ENCODE measurements at regions not wholly inside any gene's neighbourhood (a gene's known extent, or its start where the extent isn't known, plus 50 kb on each side); places are given as distances from the start of the nearest gene placed in this dataset.

- H3K9me3 ChIP-seq, result no peaks in the 10 kb centered on the region
- H3K27me3 ChIP-seq (replicated peaks in 1 of 2; ENCODE audit: control insufficient read depth in 2 of 2, extremely low read depth in 1 of 2, insufficient read depth in 2 of 2, low read length in 1 of 2), result no peaks in the 10 kb centered on the region
- DNase-seq (no peak), ATAC-seq (replicated peaks in 1 of 4) (no peak)
- peaks cover 91 to 98% (median 95%) of the 10 kb centered on the region in 3 donors for H3K4me1 Mint-ChIP-seq
- H3K9me3 Mint-ChIP-seq, result no peaks in the 10 kb centered on the region
- peak overlapping the region; percentile 82 for H3K27ac ChIP-seq (ENCODE audit: low read length)
- H3K36me3 ChIP-seq (ENCODE audit: control insufficient read depth in 2 of 2, extremely low read depth in 1 of 2, insufficient read depth in 1 of 2, low read length in 1 of 2), result peaks cover 0 to 3% of the 10 kb centered on the region in 2 donors
- H3K4me1 ChIP-seq (ENCODE audit: control insufficient read depth in 1 of 2, extremely low read depth in 1 of 2, insufficient read depth in 2 of 2, low read length in 2 of 2), result peaks cover 78 to 91% of the 10 kb centered on the region in 2 experiments
- POLR2A ChIA-PET, result no interaction called here
- H3K4me3 Mint-ChIP-seq, result peak overlapping the region in 1 of 3 donors; percentile 73
- CTCF ChIA-PET, result interaction anchor here (0.7 to 1.3 kb wide), 3 partner anchors 10 to 432 kb away, joined by 3 to 5 read pairs (median 3); no protein-coding TSS in a partner anchor
- H3K27me3 Mint-ChIP-seq, result no peaks in the 10 kb centered on the region
- WGBS (ENCODE audit: insufficient coverage), result 89% methylated on average over 3 of the region's 4 CpGs
- H3K27ac Mint-ChIP-seq, result peak overlapping the region; percentile 98 to 99
- H3K36me3 Mint-ChIP-seq, result peaks cover 4% of the 10 kb centered on the region
- no peak overlapping the region for H3K4me3 ChIP-seq (ENCODE audit: control insufficient read depth in 1 of 2, extremely low read depth in 1 of 2, low read length in 1 of 2)
Observed at GRCh38 chr14:98183556-98183955, 1088.4 kb downstream of the BCL11B start.

GRCh38 chr14:98184457-98184856, 1087.5 kb downstream of the BCL11B start:
- peaks cover 81 to 94% of the 10 kb centered on the region in 2 experiments for H3K4me1 ChIP-seq (ENCODE audit: control insufficient read depth in 1 of 2, extremely low read depth in 1 of 2, insufficient read depth in 2 of 2, low read length in 2 of 2)
- Mint-ChIP-seq H3K27ac (peak overlapping the region; percentile 98 to 99), H3K4me3 (peak overlapping the region; percentile 62 to 73 (median 68)), H3K27me3 (no peaks in the 10 kb centered on the region), H3K4me1 (peaks cover 96 to 98% (median 96%) of the 10 kb centered on the region in 3 donors), H3K36me3 (peaks cover 4% of the 10 kb centered on the region), H3K9me3 (no peaks in the 10 kb centered on the region)
- ATAC-seq (replicated peaks in 1 of 4) (no peak), DNase-seq (no peak)
- ChIA-PET POLR2A (interaction anchor here in 1 of 2 donors (0.6 kb wide), 1 partner anchor 15 kb away, joined by 4 read pairs; no protein-coding TSS in a partner anchor), CTCF (interaction anchor here (0.6 to 1.5 kb wide), 6 partner anchors 11 to 854 kb away, joined by 3 to 6 read pairs (median 4); no protein-coding TSS in a partner anchor)
- H3K36me3 ChIP-seq (ENCODE audit: control insufficient read depth in 2 of 2, extremely low read depth in 1 of 2, insufficient read depth in 1 of 2, low read length in 1 of 2), result peaks cover 0 to 3% of the 10 kb centered on the region in 2 donors
- peak overlapping the region; percentile 82 for H3K27ac ChIP-seq (ENCODE audit: low read length)
- H3K27me3 ChIP-seq (replicated peaks in 1 of 2; ENCODE audit: control insufficient read depth in 2 of 2, extremely low read depth in 1 of 2, insufficient read depth in 2 of 2, low read length in 1 of 2), result no peaks in the 10 kb centered on the region
- H3K9me3 ChIP-seq, result no peaks in the 10 kb centered on the region
- WGBS (ENCODE audit: insufficient coverage), result 54% methylated on average over 2 of the region's 6 CpGs
- H3K4me3 ChIP-seq (ENCODE audit: control insufficient read depth in 1 of 2, extremely low read depth in 1 of 2, low read length in 1 of 2), result no peak overlapping the region

- ChIA-PET POLR2A (interaction anchor here (0.5 to 1.5 kb wide), 3 partner anchors 9 to 1087 kb away, joined by 3 to 5 read pairs (median 3); partner anchors contain the start of gene BCL11B (in 1 of the 2)), CTCF (interaction anchor here in 1 of 2 donors (0.7 to 1.5 kb wide), 7 partner anchors 12 to 47 kb away, joined by 3 to 6 read pairs (median 4); no protein-coding TSS in a partner anchor)
- WGBS (ENCODE audit: insufficient coverage), result 9% methylated on average over 6 of the region's 8 CpGs
- DNase-seq (no peak), ATAC-seq (replicated peaks in 1 of 4) (no peak)
- H3K27me3 ChIP-seq (replicated peaks in 1 of 2; ENCODE audit: control insufficient read depth in 2 of 2, extremely low read depth in 1 of 2, insufficient read depth in 2 of 2, low read length in 1 of 2), result no peaks in the 10 kb centered on the region
- Mint-ChIP-seq H3K4me1 (peaks cover 96 to 98% (median 96%) of the 10 kb centered on the region in 3 donors), H3K27me3 (no peaks in the 10 kb centered on the region), H3K36me3 (peaks cover 4% of the 10 kb centered on the region), H3K4me3 (peak overlapping the region; percentile 62 to 73 (median 68)), H3K27ac (peak overlapping the region; percentile 98 to 99), H3K9me3 (no peaks in the 10 kb centered on the region)
- H3K27ac ChIP-seq (ENCODE audit: low read length), result peak overlapping the region; percentile 82
- H3K36me3 ChIP-seq (ENCODE audit: control insufficient read depth in 2 of 2, extremely low read depth in 1 of 2, insufficient read depth in 1 of 2, low read length in 1 of 2), result peaks cover 0 to 3% of the 10 kb centered on the region in 2 donors
- peaks cover 83 to 91% of the 10 kb centered on the region in 2 experiments for H3K4me1 ChIP-seq (ENCODE audit: control insufficient read depth in 1 of 2, extremely low read depth in 1 of 2, insufficient read depth in 2 of 2, low read length in 2 of 2)
- H3K9me3 ChIP-seq, result no peaks in the 10 kb centered on the region
- peak overlapping the region in 1 of 2 donors; percentile 23 for H3K4me3 ChIP-seq (ENCODE audit: control insufficient read depth in 1 of 2, extremely low read depth in 1 of 2, low read length in 1 of 2)
Observed at GRCh38 chr14:98185036-98185435, 1087.0 kb downstream of the BCL11B start.

- Histone ChIP-seq H3K4me3 (ENCODE audit: control insufficient read depth in 1 of 2, extremely low read depth in 1 of 2, low read length in 1 of 2) (no peak overlapping the region), H3K27ac (ENCODE audit: low read length) (peak overlapping the region; percentile 82), H3K9me3 (no peaks in the 10 kb centered on the region), H3K4me1 (ENCODE audit: control insufficient read depth in 1 of 2, extremely low read depth in 1 of 2, insufficient read depth in 2 of 2, low read length in 2 of 2) (peaks cover 91 to 95% of the 10 kb centered on the region in 2 experiments), H3K36me3 (ENCODE audit: control insufficient read depth in 2 of 2, extremely low read depth in 1 of 2, insufficient read depth in 1 of 2, low read length in 1 of 2) (peaks cover 0 to 3% of the 10 kb centered on the region in 2 donors), H3K27me3 (replicated peaks in 1 of 2; ENCODE audit: control insufficient read depth in 2 of 2, extremely low read depth in 1 of 2, insufficient read depth in 2 of 2, low read length in 1 of 2) (no peaks in the 10 kb centered on the region)
- Mint-ChIP-seq H3K4me1 (peaks cover 98 to 100% (median 99%) of the 10 kb centered on the region in 3 donors), H3K27ac (peak overlapping the region; percentile 98 to 99), H3K27me3 (no peaks in the 10 kb centered on the region), H3K36me3 (peaks cover 4% of the 10 kb centered on the region), H3K4me3 (peak overlapping the region in 2 of 3 donors; percentile 44 to 73), H3K9me3 (no peaks in the 10 kb centered on the region)
- no CpG with 5 or more reads among the region's 3 CpGs for WGBS (ENCODE audit: insufficient coverage)
- CTCF ChIA-PET, result interaction anchor here (0.6 to 1.6 kb wide), 9 partner anchors 10 to 557 kb away, joined by 3 to 9 read pairs (median 3); no protein-coding TSS in a partner anchor
- POLR2A ChIA-PET, result interaction anchor here in 1 of 2 donors (0.9 to 1.5 kb wide), 2 partner anchors 45 to 1086 kb away, joined by 4 to 5 read pairs; partner anchors contain the start of gene BCL11B
- DNase-seq (no peak), ATAC-seq (replicated peaks in 1 of 4) (no peak)
Observed at GRCh38 chr14:98186140-98186539, 1085.9 kb downstream of the BCL11B start.

- Mint-ChIP-seq H3K27me3 (no peaks in the 10 kb centered on the region), H3K4me3 (peak overlapping the region in 2 of 3 donors; percentile 10 to 73), H3K9me3 (no peaks in the 10 kb centered on the region), H3K4me1 (peaks cover 99 to 100% (median 99%) of the 10 kb centered on the region in 3 donors), H3K27ac (peak overlapping the region; percentile 98 to 99), H3K36me3 (peaks cover 4% of the 10 kb centered on the region)
- Histone ChIP-seq H3K9me3 (no peaks in the 10 kb centered on the region), H3K4me3 (ENCODE audit: control insufficient read depth in 1 of 2, extremely low read depth in 1 of 2, low read length in 1 of 2) (no peak overlapping the region), H3K36me3 (ENCODE audit: control insufficient read depth in 2 of 2, extremely low read depth in 1 of 2, insufficient read depth in 1 of 2, low read length in 1 of 2) (peaks cover 0 to 3% of the 10 kb centered on the region in 2 donors), H3K4me1 (ENCODE audit: control insufficient read depth in 1 of 2, extremely low read depth in 1 of 2, insufficient read depth in 2 of 2, low read length in 2 of 2) (peaks cover 88 to 95% of the 10 kb centered on the region in 2 experiments), H3K27ac (ENCODE audit: low read length) (peak overlapping the region; percentile 82), H3K27me3 (replicated peaks in 1 of 2; ENCODE audit: control insufficient read depth in 2 of 2, extremely low read depth in 1 of 2, insufficient read depth in 2 of 2, low read length in 1 of 2) (no peaks in the 10 kb centered on the region)
- no CpG with 5 or more reads among the region's 2 CpGs for WGBS (ENCODE audit: insufficient coverage)
- peak in 1 of 35 experiments; percentile 46 for DNase-seq
- no peak for ATAC-seq (replicated peaks in 1 of 4)
- CTCF ChIA-PET, result interaction anchor here in 1 of 2 donors (1.2 to 1.6 kb wide), 2 partner anchors 20 to 49 kb away, joined by 3 to 4 read pairs; no protein-coding TSS in a partner anchor
- POLR2A ChIA-PET, result interaction anchor here in 1 of 2 donors (0.5 to 0.9 kb wide), 4 partner anchors 14 to 1079 kb away, joined by 3 to 4 read pairs (median 3); no protein-coding TSS in a partner anchor
Observed at GRCh38 chr14:98187281-98187680, 1084.7 kb downstream of the BCL11B start.

- no peaks in the 10 kb centered on the region for H3K9me3 ChIP-seq
- Mint-ChIP-seq H3K9me3 (no peaks in the 10 kb centered on the region), H3K27ac (peak overlapping the region; percentile 98 to 99), H3K36me3 (no peaks in the 10 kb centered on the region), H3K27me3 (no peaks in the 10 kb centered on the region), H3K4me3 (peak overlapping the region; percentile 65 to 74 (median 73)), H3K4me1 (peaks cover 98 to 100% (median 98%) of the 10 kb centered on the region in 3 donors)
- peak overlapping the region; percentile 82 for H3K27ac ChIP-seq (ENCODE audit: low read length)
- no CpG with 5 or more reads among the region's 1 CpG for WGBS (ENCODE audit: insufficient coverage)
- ChIA-PET CTCF (interaction anchor here (0.6 to 1.4 kb wide), 2 partner anchors 20 to 21 kb away, joined by 3 to 4 read pairs; no protein-coding TSS in a partner anchor), POLR2A (interaction anchor here in 1 of 2 donors (1.3 kb wide), 1 partner anchor 48 kb away, joined by 5 read pairs; no protein-coding TSS in a partner anchor)
- H3K36me3 ChIP-seq (ENCODE audit: control insufficient read depth in 2 of 2, extremely low read depth in 1 of 2, insufficient read depth in 1 of 2, low read length in 1 of 2), result no peaks in the 10 kb centered on the region
- H3K4me1 ChIP-seq (ENCODE audit: control insufficient read depth in 1 of 2, extremely low read depth in 1 of 2, insufficient read depth in 2 of 2, low read length in 2 of 2), result peaks cover 83 to 90% of the 10 kb centered on the region in 2 experiments
- H3K4me3 ChIP-seq (ENCODE audit: control insufficient read depth in 1 of 2, extremely low read depth in 1 of 2, low read length in 1 of 2), result peak overlapping the region in 1 of 2 donors; percentile 18
- H3K27me3 ChIP-seq (replicated peaks in 1 of 2; ENCODE audit: control insufficient read depth in 2 of 2, extremely low read depth in 1 of 2, insufficient read depth in 2 of 2, low read length in 1 of 2), result no peaks in the 10 kb centered on the region
- ATAC-seq (replicated peaks in 1 of 4) (peak; percentile 34 to 61 (median 54)), DNase-seq (peak in 8 of 35 experiments; percentile 22 to 58 (median 38))
Observed at GRCh38 chr14:98189062-98189461, 1082.9 kb downstream of the BCL11B start.
